ENCODE measurements at regions not wholly inside any gene's neighbourhood (a gene's known extent, or its start where the extent isn't known, plus 50 kb on each side); places are given as distances from the start of the nearest gene placed in this dataset.
"Not testable (repeated sequence)": the region's sequence is repeated elsewhere in the genome, so short reads cannot be mapped to it uniquely, and the experiment has no call there.

GRCh38 chr2:209008636-209009287, 415.1 kb upstream of the MAP2 start:
- CTCF ChIA-PET: no interaction called here
- Mint-ChIP-seq H3K4me3 (no peak overlapping the region), H3K36me3 (no peaks in the 10 kb centered on the region), H3K27me3 (no peaks in the 10 kb centered on the region), H3K4me1 (no peaks in the 10 kb centered on the region), H3K9me3 (peaks cover 15% of the 10 kb centered on the region), H3K27ac (no peak overlapping the region)
- DNase-seq: no peak

GRCh38 chr2:209018633-209019032, 405.2 kb upstream of the MAP2 start:
- H3K36me3 Mint-ChIP-seq, CTCF ChIA-PET, H3K27ac Mint-ChIP-seq, H3K27me3 Mint-ChIP-seq, DNase-seq, H3K9me3 Mint-ChIP-seq, H3K4me1 Mint-ChIP-seq, H3K4me3 Mint-ChIP-seq: not testable (repeated sequence)

- Mint-ChIP-seq H3K27ac (no peak overlapping the region), H3K4me3 (no peak overlapping the region), H3K27me3 (no peaks in the 10 kb centered on the region), H3K4me1 (no peaks in the 10 kb centered on the region), H3K36me3 (no peaks in the 10 kb centered on the region), H3K9me3 (peaks cover 11% of the 10 kb centered on the region)
- CTCF ChIA-PET: no interaction called here
- DNase-seq: no peak
Measured at GRCh38 chr2:209029249-209029648, 394.6 kb upstream of the MAP2 start.

- no peaks in the 10 kb centered on the region for H3K36me3 Mint-ChIP-seq
- CTCF ChIA-PET: no interaction called here
- no peak overlapping the region for H3K4me3 Mint-ChIP-seq
- H3K27ac Mint-ChIP-seq: no peak overlapping the region
- no peaks in the 10 kb centered on the region for H3K27me3 Mint-ChIP-seq
- no peak for DNase-seq
- no peaks in the 10 kb centered on the region for H3K4me1 Mint-ChIP-seq
- no peaks in the 10 kb centered on the region for H3K9me3 Mint-ChIP-seq
Measured at GRCh38 chr2:209044307-209044706, 379.5 kb upstream of the MAP2 start.

- Mint-ChIP-seq H3K36me3 (no peaks in the 10 kb centered on the region), H3K27ac (no peak overlapping the region), H3K27me3 (no peaks in the 10 kb centered on the region), H3K4me1 (no peaks in the 10 kb centered on the region), H3K4me3 (no peak overlapping the region), H3K9me3 (no peaks in the 10 kb centered on the region)
- CTCF ChIA-PET: no interaction called here
- DNase-seq: no peak
Measured at GRCh38 chr2:209046163-209046562, 377.7 kb upstream of the MAP2 start.

- Mint-ChIP-seq H3K27ac (no peak overlapping the region), H3K9me3 (peaks cover under 1% of the 10 kb centered on the region), H3K36me3 (no peaks in the 10 kb centered on the region), H3K27me3 (no peaks in the 10 kb centered on the region), H3K4me1 (no peaks in the 10 kb centered on the region), H3K4me3 (no peak overlapping the region)
- no peak for DNase-seq
- CTCF ChIA-PET: no interaction called here
Measured at GRCh38 chr2:209049608-209050007, 374.2 kb upstream of the MAP2 start.

GRCh38 chr2:209062210-209062609, 361.6 kb upstream of the MAP2 start:
- no peaks in the 10 kb centered on the region for H3K36me3 Mint-ChIP-seq
- H3K27me3 Mint-ChIP-seq: no peaks in the 10 kb centered on the region
- H3K4me3 Mint-ChIP-seq: no peak overlapping the region
- H3K4me1 Mint-ChIP-seq: no peaks in the 10 kb centered on the region
- no peak overlapping the region for H3K27ac Mint-ChIP-seq
- no peak for DNase-seq
- H3K9me3 Mint-ChIP-seq: peaks cover 3% of the 10 kb centered on the region
- CTCF ChIA-PET: no interaction called here

GRCh38 chr2:209070262-209070661, 353.6 kb upstream of the MAP2 start:
- Mint-ChIP-seq H3K27ac (no peak overlapping the region), H3K4me3 (no peak overlapping the region), H3K27me3 (no peaks in the 10 kb centered on the region), H3K36me3 (no peaks in the 10 kb centered on the region), H3K9me3 (no peaks in the 10 kb centered on the region), H3K4me1 (no peaks in the 10 kb centered on the region)
- CTCF ChIA-PET: no interaction called here
- DNase-seq: no peak

- Mint-ChIP-seq H3K9me3 (no peaks in the 10 kb centered on the region), H3K36me3 (no peaks in the 10 kb centered on the region), H3K27me3 (no peaks in the 10 kb centered on the region), H3K4me1 (no peaks in the 10 kb centered on the region), H3K4me3 (no peak overlapping the region), H3K27ac (no peak overlapping the region)
- DNase-seq: no peak
- CTCF ChIA-PET: no interaction called here
Measured at GRCh38 chr2:209073151-209073550, 350.7 kb upstream of the MAP2 start.

- no peak overlapping the region for H3K4me3 Mint-ChIP-seq
- DNase-seq: no peak
- no peaks in the 10 kb centered on the region for H3K4me1 Mint-ChIP-seq
- H3K27ac Mint-ChIP-seq: no peak overlapping the region
- no peaks in the 10 kb centered on the region for H3K27me3 Mint-ChIP-seq
- no peaks in the 10 kb centered on the region for H3K9me3 Mint-ChIP-seq
- no peaks in the 10 kb centered on the region for H3K36me3 Mint-ChIP-seq
- CTCF ChIA-PET: no interaction called here
Measured at GRCh38 chr2:209074711-209075110, 349.1 kb upstream of the MAP2 start.

- no peaks in the 10 kb centered on the region for H3K9me3 Mint-ChIP-seq
- H3K4me1 Mint-ChIP-seq: no peaks in the 10 kb centered on the region
- DNase-seq: no peak
- no peaks in the 10 kb centered on the region for H3K27me3 Mint-ChIP-seq
- H3K27ac Mint-ChIP-seq: no peak overlapping the region
- CTCF ChIA-PET: no interaction called here
- H3K4me3 Mint-ChIP-seq: no peak overlapping the region
- H3K36me3 Mint-ChIP-seq: no peaks in the 10 kb centered on the region
Measured at GRCh38 chr2:209076151-209076550, 347.7 kb upstream of the MAP2 start.

- Mint-ChIP-seq H3K36me3 (no peaks in the 10 kb centered on the region), H3K27ac (no peak overlapping the region), H3K27me3 (no peaks in the 10 kb centered on the region), H3K9me3 (no peaks in the 10 kb centered on the region), H3K4me3 (no peak overlapping the region), H3K4me1 (no peaks in the 10 kb centered on the region)
- CTCF ChIA-PET: no interaction called here
- no peak for DNase-seq
Measured at GRCh38 chr2:209086761-209087160, 337.1 kb upstream of the MAP2 start.

- Mint-ChIP-seq H3K36me3 (no peaks in the 10 kb centered on the region), H3K27me3 (no peaks in the 10 kb centered on the region), H3K9me3 (no peaks in the 10 kb centered on the region), H3K4me1 (no peaks in the 10 kb centered on the region), H3K27ac (no peak overlapping the region), H3K4me3 (no peak overlapping the region)
- CTCF ChIA-PET: no interaction called here
- DNase-seq: no peak
Measured at GRCh38 chr2:209091056-209091455, 332.8 kb upstream of the MAP2 start.

GRCh38 chr2:209094221-209094620, 329.6 kb upstream of the MAP2 start:
- Mint-ChIP-seq H3K27me3 (no peaks in the 10 kb centered on the region), H3K9me3 (no peaks in the 10 kb centered on the region), H3K27ac (no peak overlapping the region), H3K4me1 (no peaks in the 10 kb centered on the region), H3K4me3 (no peak overlapping the region), H3K36me3 (no peaks in the 10 kb centered on the region)
- no peak for DNase-seq
- CTCF ChIA-PET: no interaction called here

- Mint-ChIP-seq H3K27ac (no peak overlapping the region), H3K4me3 (no peak overlapping the region), H3K9me3 (no peaks in the 10 kb centered on the region), H3K4me1 (no peaks in the 10 kb centered on the region), H3K36me3 (no peaks in the 10 kb centered on the region), H3K27me3 (no peaks in the 10 kb centered on the region)
- DNase-seq: no peak
- CTCF ChIA-PET: no interaction called here
Measured at GRCh38 chr2:209095432-209095831, 328.4 kb upstream of the MAP2 start.

- CTCF ChIA-PET: no interaction called here
- Mint-ChIP-seq H3K27me3 (no peaks in the 10 kb centered on the region), H3K9me3 (peaks cover 1% of the 10 kb centered on the region), H3K36me3 (no peaks in the 10 kb centered on the region), H3K4me3 (no peak overlapping the region), H3K4me1 (no peaks in the 10 kb centered on the region), H3K27ac (no peak overlapping the region)
- no peak for DNase-seq
Measured at GRCh38 chr2:209097168-209097567, 326.7 kb upstream of the MAP2 start.

All from activated naive CD4-positive, alpha-beta T cell treated with anti-CD3 and anti-CD28 coated beads, Interleukin-2, amount 10 ng/mL, durations not matched to agents 7 days and 5 days (primary cell).